ENCODE measurements at regions not wholly inside any gene's neighbourhood (a gene's known extent, or its start where the extent isn't known, plus 50 kb on each side); places are given as distances from the start of the nearest gene placed in this dataset.
"Not testable (repeated sequence)": the region's sequence is repeated elsewhere in the genome, so short reads cannot be mapped to it uniquely, and the experiment has no call there.

DNA sequence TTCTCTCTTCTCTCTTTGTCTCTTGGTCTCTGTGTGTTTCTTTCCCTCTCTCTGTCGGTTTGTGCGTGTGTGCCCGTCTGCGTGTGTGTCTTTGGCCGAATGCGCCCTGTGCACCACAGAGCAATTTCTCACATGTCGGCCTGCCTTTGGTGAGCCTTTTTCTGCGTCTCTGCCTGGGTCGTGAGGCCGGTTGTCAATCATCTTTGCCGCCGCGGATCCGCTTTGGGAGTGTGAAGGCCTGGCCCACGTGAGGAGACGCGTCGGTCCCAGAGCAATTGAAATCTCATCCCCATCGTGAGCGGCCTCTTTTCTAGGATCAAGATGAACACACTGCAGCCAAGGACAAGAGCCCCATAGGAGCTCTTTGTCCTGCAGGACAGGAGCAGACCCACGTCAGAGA, 580.7 kb upstream of the ZNF337 start:
- H3K4me1 ChIP-seq (ENCODE audit: insufficient read depth, low read length, poor library complexity, severe bottlenecking): no peaks in the 10 kb centered on the region
- POLR2A ChIA-PET: no interaction called here

DNA sequence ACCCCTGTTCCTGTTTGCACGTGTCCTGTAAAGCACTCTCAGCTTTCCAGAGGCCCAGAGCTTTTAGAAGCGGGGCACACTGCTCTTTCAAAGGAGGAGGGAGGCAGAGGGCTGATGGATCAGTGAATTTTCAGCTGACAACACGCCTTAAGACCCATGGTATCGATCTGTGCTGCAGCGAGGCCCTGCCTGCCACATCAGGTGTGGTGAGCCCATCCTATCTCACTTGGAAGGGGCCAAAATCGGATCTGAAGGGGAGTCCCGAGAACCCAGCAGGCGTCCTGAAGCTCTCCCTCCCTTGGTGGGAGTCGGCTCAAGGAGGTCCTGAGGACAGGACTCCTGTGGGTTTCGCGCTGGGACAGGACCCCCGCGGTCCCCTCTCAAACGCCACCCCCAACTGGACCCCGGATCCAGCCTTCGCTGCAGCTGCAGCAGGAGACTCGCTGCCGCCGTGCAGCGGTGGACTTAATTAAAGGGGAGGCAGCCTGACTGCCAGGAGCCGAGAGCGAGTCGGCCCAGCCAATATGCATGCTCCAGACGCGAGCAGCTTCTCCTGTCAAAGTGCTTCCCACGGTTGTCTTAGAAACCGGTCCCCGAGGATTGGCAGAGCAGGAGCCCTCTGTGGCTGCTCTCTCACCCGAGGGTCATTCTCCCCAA, 580.0 kb upstream of the ZNF337 start:
- no peaks in the 10 kb centered on the region for H3K9me3 ChIP-seq (ENCODE audit: low read length)
- no peak for DNase-seq (ENCODE audit: low spot score)
- no peaks in the 10 kb centered on the region for H3K36me3 ChIP-seq (ENCODE audit: insufficient read depth, low read length)
- H3K79me2 ChIP-seq (ENCODE audit: insufficient read depth, low read depth, low read length): no peaks in the 10 kb centered on the region
- H3K4me2 ChIP-seq (ENCODE audit: low read length): no peak overlapping the region
- no peak overlapping the region for H2AFZ ChIP-seq (ENCODE audit: low read length)
- intact Hi-C loops (cut with micrococcal nuclease; ENCODE audit: unreplicated experiment): no loop called here
- no peak overlapping the region for H3K4me3 ChIP-seq (ENCODE audit: low read depth, low read length, poor library complexity, severe bottlenecking)
- CTCF ChIA-PET (ENCODE audit: unreplicated experiment): no interaction called here
- POLR2A ChIA-PET: no interaction called here
- H4K20me1 ChIP-seq (ENCODE audit: insufficient read depth, low read length): no peaks in the 10 kb centered on the region
- no TSS peak for BruUV-seq (replicated peaks)
- no peak overlapping the region for H3K27ac ChIP-seq (ENCODE audit: low read depth, low read length, poor library complexity, severe bottlenecking)
- no peaks in the 10 kb centered on the region for H3K9me2 ChIP-seq (ENCODE audit: insufficient read depth, low read length)
- no peak for TF ChIP-seq EZH2phosphoT487 (IDR thresholded peaks at IDR 0.05; ENCODE audit: borderline replicate concordance, low read depth, low read length)
- TF ChIP-seq, protein P1, sequence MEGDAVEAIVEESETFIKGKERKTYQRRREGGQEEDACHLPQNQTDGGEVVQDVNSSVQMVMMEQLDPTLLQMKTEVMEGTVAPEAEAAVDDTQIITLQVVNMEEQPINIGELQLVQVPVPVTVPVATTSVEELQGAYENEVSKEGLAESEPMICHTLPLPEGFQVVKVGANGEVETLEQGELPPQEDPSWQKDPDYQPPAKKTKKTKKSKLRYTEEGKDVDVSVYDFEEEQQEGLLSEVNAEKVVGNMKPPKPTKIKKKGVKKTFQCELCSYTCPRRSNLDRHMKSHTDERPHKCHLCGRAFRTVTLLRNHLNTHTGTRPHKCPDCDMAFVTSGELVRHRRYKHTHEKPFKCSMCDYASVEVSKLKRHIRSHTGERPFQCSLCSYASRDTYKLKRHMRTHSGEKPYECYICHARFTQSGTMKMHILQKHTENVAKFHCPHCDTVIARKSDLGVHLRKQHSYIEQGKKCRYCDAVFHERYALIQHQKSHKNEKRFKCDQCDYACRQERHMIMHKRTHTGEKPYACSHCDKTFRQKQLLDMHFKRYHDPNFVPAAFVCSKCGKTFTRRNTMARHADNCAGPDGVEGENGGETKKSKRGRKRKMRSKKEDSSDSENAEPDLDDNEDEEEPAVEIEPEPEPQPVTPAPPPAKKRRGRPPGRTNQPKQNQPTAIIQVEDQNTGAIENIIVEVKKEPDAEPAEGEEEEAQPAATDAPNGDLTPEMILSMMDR (conservative IDR thresholded peaks at IDR 0.05; ENCODE audit: low read length): no peak
- H3K4me1 ChIP-seq (ENCODE audit: insufficient read depth, low read length, poor library complexity, severe bottlenecking): no peaks in the 10 kb centered on the region

More for the DNA sequence above, 580.7 kb upstream of the ZNF337 start:
- intact Hi-C loops (cut with micrococcal nuclease; ENCODE audit: unreplicated experiment): no loop called here
- H4K20me1 ChIP-seq (ENCODE audit: insufficient read depth, low read length): no peaks in the 10 kb centered on the region
- H2AFZ ChIP-seq (ENCODE audit: low read length): no peak overlapping the region
- H3K79me2 ChIP-seq (ENCODE audit: insufficient read depth, low read depth, low read length): no peaks in the 10 kb centered on the region
- H3K36me3 ChIP-seq (ENCODE audit: insufficient read depth, low read length): no peaks in the 10 kb centered on the region
- H3K9me3 ChIP-seq (ENCODE audit: low read length): no peaks in the 10 kb centered on the region
- H3K4me3 ChIP-seq (ENCODE audit: low read depth, low read length, poor library complexity, severe bottlenecking): no peak overlapping the region
- no peak overlapping the region for H3K4me2 ChIP-seq (ENCODE audit: low read length)
- no peak overlapping the region for H3K27ac ChIP-seq (ENCODE audit: low read depth, low read length, poor library complexity, severe bottlenecking)
- CTCF ChIA-PET (ENCODE audit: unreplicated experiment): no interaction called here
- DNase-seq (ENCODE audit: low spot score): no peak
- H3K9me2 ChIP-seq (ENCODE audit: insufficient read depth, low read length): no peaks in the 10 kb centered on the region
- BruUV-seq (replicated peaks): no TSS peak
- TF ChIP-seq, protein P1 (conservative IDR thresholded peaks at IDR 0.05; ENCODE audit: low read length): no peak
- TF ChIP-seq EZH2phosphoT487 (IDR thresholded peaks at IDR 0.05; ENCODE audit: borderline replicate concordance, low read depth, low read length): no peak

DNA sequence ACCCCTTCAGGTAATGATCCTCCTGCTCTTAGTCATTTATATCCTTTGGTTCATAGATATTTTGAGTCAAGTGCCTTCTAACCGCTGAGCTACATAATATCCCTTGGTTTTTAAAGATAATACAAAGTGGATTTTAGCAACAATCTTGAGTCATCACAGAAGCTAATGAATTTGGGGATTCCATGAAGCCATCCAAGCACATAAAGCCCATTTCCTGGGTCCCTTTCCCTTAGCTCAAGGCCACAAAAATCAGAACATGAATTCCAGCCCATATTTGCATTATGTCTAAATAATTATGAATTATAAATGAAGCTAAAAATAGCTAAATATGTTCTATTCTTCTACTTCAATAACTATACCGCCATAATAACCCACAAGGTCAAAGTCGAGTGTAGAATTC, 572.1 kb upstream of the ZNF337 start:
- H3K4me2 ChIP-seq (ENCODE audit: low read length); POLR2A ChIA-PET; H3K9me3 ChIP-seq (ENCODE audit: low read length); H3K4me3 ChIP-seq (ENCODE audit: low read depth, low read length, poor library complexity, severe bottlenecking); BruUV-seq (replicated peaks); DNase-seq (ENCODE audit: low spot score); H4K20me1 ChIP-seq (ENCODE audit: insufficient read depth, low read length); H2AFZ ChIP-seq (ENCODE audit: low read length); CTCF ChIA-PET (ENCODE audit: unreplicated experiment); H3K4me1 ChIP-seq (ENCODE audit: insufficient read depth, low read length, poor library complexity, severe bottlenecking); H3K36me3 ChIP-seq (ENCODE audit: insufficient read depth, low read length); H3K27ac ChIP-seq (ENCODE audit: low read depth, low read length, poor library complexity, severe bottlenecking); H3K79me2 ChIP-seq (ENCODE audit: insufficient read depth, low read depth, low read length); intact Hi-C loops (cut with micrococcal nuclease; ENCODE audit: unreplicated experiment); H3K9me2 ChIP-seq (ENCODE audit: insufficient read depth, low read length): not testable (repeated sequence)

DNA sequence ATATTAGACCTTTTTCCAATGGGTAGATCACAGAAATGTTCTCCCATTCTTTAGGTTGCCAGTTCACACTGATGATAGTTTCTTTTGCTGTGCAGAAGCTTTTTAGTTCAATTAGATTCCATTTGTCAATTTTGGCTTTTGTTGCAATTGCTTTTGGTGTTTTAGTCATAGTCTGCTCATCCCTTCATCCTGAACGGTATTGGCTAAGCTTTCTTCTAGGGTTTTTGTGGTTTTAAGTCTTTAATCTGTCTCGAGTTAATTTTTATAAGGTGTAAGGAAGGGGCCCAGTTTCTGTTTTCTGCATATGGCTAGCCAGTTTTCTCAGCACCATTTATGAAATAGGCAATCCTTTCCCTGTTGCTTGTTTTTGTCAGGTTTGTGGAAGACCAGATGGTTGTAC, 564.3 kb upstream of the ZNF337 start:
- H4K20me1 ChIP-seq (ENCODE audit: insufficient read depth, low read length); H3K9me3 ChIP-seq (ENCODE audit: low read length); CTCF ChIA-PET (ENCODE audit: unreplicated experiment); H3K79me2 ChIP-seq (ENCODE audit: insufficient read depth, low read depth, low read length); H3K4me2 ChIP-seq (ENCODE audit: low read length); BruUV-seq (replicated peaks); H3K27ac ChIP-seq (ENCODE audit: low read depth, low read length, poor library complexity, severe bottlenecking); H2AFZ ChIP-seq (ENCODE audit: low read length); H3K4me1 ChIP-seq (ENCODE audit: insufficient read depth, low read length, poor library complexity, severe bottlenecking); H3K36me3 ChIP-seq (ENCODE audit: insufficient read depth, low read length); intact Hi-C loops (cut with micrococcal nuclease; ENCODE audit: unreplicated experiment); POLR2A ChIA-PET; DNase-seq (ENCODE audit: low spot score); H3K4me3 ChIP-seq (ENCODE audit: low read depth, low read length, poor library complexity, severe bottlenecking); H3K9me2 ChIP-seq (ENCODE audit: insufficient read depth, low read length): not testable (repeated sequence)

DNA sequence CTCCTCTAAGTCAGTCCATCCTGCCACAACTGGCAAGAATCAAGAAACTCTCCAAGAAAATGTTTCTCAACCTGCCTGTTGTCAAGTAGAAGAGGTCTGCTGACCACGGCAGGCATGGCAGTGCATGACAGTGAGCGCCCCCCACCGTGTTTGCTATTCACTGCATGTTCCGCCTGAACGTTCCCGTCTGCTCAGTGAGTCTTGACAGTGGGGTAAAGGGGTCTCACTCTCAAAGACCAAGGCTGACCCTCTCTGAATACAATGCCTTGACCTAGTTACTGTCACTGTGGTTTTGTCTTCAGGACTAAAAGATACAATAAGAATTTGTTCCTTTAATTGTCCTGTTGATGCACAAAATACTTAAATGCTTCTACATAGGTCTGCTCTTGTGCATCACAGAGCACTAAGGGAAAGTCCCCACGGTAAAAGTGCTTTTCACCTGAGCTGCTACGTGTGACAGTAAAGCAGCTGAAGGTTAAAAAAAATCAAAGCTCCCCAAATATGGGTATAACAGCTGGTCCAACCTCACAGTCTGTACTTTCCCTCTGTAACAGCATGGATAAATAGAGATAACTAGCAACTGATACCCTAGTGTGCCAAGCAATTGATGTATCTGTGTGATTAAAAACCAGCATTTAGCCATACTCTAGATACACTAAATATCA, 555.8 kb upstream of the ZNF337 start:
- H3K27ac ChIP-seq (ENCODE audit: low read depth, low read length, poor library complexity, severe bottlenecking); H3K9me2 ChIP-seq (ENCODE audit: insufficient read depth, low read length); H2AFZ ChIP-seq (ENCODE audit: low read length); H3K4me3 ChIP-seq (ENCODE audit: low read depth, low read length, poor library complexity, severe bottlenecking); H3K4me1 ChIP-seq (ENCODE audit: insufficient read depth, low read length, poor library complexity, severe bottlenecking); H4K20me1 ChIP-seq (ENCODE audit: insufficient read depth, low read length); POLR2A ChIA-PET; H3K4me2 ChIP-seq (ENCODE audit: low read length); H3K9me3 ChIP-seq (ENCODE audit: low read length); DNase-seq (ENCODE audit: low spot score); H3K79me2 ChIP-seq (ENCODE audit: insufficient read depth, low read depth, low read length); CTCF ChIA-PET (ENCODE audit: unreplicated experiment); intact Hi-C loops (cut with micrococcal nuclease; ENCODE audit: unreplicated experiment); BruUV-seq (replicated peaks); H3K36me3 ChIP-seq (ENCODE audit: insufficient read depth, low read length): not testable (repeated sequence)
